Right lobe of liver (tissue), 4 donors: ENCODE measurements at regions not wholly inside any gene's neighbourhood (a gene's known extent, or its start where the extent isn't known, plus 50 kb on each side); places are given as distances from the start of the nearest gene placed in this dataset.

Experiments used
- CTCF ChIP-seq, 4 donors: fragments of 200-600 bp in 3 of 4; fragments of 450-650 bp in 1 of 4; IDR thresholded peaks; one replicate each; pipeline versions ENCODE4 v1.5.1 to v1.8.0; 2016 to 2022; ENCODE audit warnings: antibody characterized with exemption in 4 of 4, mild to moderate bottlenecking in 2 of 4
- POLR2A ChIP-seq: fragments of 450-650 bp; IDR thresholded peaks from one replicate; pipeline ENCODE4 v1.6.1; 2017; ENCODE audit warnings: antibody characterized with exemption, mild to moderate bottlenecking
- donor health status: DM: no; HTN: no; CAD: no.
- donor health status: DM: no; HTN: no; CAD: no.
- donor health status: DM: no; HTN: yes; CAD: no.

GRCh38 chr1:104348277-104348676 is 598.6 kb downstream of the AMY1C start:
- no peak for TF ChIP-seq CTCF (IDR thresholded peaks at IDR 0.05)
- no peak for TF ChIP-seq POLR2A
